GM15510 (cell line): ENCODE measurements at regions not wholly inside any gene's neighbourhood (a gene's known extent, or its start where the extent isn't known, plus 50 kb on each side); places are given as distances from the start of the nearest gene placed in this dataset.

Source experiments
- POLR2A ChIP-seq: IDR thresholded peaks from 3 replicates; pipeline ENCODE4 v1.6.1; 2011; ENCODE audit warnings: borderline replicate concordance; ENCODE audit not compliant: insufficient read length; ENCODE audit errors: extremely low read depth

DNA sequence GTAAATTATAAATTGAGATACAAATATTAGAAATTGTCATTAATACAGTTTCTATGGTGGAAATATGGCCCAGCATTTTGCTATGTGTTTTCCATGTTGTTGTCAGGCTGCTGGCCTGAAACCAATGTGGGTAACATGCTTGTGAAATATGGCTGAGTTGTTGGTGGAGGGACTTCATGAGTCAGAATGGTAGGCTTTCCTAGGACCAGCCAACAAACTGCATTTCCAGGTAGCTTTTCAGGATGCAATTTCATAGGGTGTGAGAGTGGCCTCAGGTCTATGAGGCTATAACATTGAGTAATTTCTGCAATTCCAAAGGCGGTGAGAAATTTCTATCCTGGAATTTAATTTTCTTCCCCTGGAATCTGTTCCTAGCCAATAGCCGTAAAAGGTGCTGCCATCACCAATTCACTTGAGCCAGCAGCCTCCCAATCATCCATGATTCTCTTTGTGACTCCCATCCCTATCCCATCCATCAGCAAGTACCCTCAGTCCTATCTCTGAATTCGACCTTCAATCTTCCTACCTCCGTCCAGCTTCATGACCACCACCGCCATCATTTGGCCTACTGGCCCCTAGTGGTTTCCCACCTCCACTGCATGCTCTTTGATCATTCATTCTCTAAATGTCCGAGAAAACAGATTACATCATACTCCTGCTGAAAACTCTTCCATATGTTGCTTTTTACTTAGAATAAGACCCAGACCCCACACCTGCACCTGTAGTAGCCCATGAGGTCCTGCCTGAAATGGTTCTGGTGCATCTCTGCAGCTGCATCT lies 276.6 kb upstream of the CFAP20DC start:
- no peak for TF ChIP-seq POLR2A

DNA sequence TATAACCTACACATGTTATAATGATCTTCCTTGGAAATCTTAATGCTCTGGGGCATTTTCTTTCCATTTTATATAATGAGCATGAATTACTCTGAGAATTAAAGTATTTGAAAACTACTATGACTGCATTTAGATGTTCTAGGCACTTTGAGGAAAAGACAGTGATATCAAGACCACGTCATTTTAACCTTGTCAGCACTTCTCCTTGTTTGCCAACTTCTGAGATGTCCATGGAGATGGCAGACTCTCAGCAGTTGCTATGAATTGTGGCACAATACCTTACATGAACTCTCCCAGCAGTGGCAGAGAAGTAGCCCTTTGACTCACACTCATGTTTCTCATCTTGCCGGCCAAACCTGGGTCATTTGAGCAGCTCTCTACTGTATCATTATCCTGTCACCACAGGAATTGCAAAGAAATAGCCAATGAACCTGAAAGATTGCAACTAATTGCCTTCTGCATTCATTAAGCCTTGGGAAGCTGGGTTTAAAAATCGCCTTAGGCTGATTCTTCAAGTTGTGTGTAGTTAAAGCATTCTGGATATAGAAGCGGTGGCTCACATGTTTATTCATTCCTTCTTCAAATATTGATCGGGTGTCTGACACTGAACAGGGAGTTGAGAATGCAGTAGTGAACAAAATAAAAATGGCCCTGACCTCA lies 272.2 kb upstream of the CFAP20DC start:
- TF ChIP-seq POLR2A, result no peak

DNA sequence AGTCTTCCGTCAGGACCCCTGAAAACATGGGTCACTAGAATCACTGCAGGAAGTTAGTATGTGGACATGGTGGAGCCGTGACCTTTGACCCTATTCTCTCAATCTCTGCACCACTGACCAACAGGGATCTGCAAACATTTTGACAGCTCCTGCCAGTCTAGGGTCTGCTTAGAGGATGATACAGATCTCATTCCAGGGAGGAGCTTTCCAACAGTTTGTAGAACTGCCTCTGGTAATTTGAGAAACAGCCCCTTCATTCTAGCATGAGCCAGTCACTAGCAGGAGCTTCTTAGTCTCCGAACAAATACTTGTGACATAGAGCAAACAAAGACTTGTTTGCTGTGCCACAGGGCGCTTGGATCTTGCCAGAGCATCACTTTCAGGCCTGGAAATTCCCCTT lies 270.3 kb upstream of the CFAP20DC start:
- TF ChIP-seq POLR2A, result no peak

DNA sequence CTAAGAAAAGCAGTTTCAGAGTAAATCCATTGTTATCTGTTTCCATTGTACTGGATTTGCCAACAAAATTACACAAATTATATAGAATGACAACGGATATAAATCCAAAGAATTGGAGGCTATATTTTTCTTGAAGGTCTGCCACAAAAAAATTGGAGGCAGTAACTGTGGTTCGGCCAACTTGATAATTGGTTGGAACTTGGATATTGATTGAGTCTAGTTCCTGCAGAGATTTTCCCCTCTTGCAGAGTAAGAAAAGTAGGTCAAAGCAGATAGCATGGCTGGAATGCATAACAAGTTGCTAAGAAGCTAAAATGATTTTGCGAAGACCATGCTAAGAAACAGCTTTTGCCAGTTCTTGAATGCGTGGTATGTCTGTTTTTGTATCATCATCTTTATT lies 269.6 kb upstream of the CFAP20DC start:
- TF ChIP-seq POLR2A, result no peak

GRCh38 chr3:59318881-59319280 lies 269.1 kb upstream of the CFAP20DC start:
- no peak for TF ChIP-seq POLR2A

DNA sequence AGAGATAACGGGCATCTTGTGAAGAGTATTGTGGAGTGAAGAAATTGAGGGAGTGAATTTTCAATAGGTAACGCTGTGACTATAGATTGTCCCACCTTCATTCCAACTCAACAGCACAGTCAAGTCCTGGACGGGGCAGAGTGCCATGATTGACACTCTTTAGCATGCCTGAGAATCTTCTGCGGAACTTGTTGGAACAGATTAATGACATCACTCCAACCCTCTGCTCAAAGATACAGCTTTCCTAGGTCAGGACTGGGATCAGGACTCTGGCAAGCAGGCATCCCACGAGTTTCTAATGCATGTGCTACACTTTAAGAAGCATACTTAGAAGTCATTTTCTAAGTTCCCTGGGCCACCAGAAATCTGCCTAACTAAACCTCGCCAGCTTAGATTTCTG lies 267.6 kb upstream of the CFAP20DC start:
- TF ChIP-seq POLR2A, result no peak

GRCh38 chr3:59316688-59317275 lies 267.0 kb upstream of the CFAP20DC start:
- no peak for TF ChIP-seq POLR2A

- no peak for TF ChIP-seq POLR2A
Observed at GRCh38 chr3:59313365-59313764, 263.5 kb upstream of the CFAP20DC start.

DNA sequence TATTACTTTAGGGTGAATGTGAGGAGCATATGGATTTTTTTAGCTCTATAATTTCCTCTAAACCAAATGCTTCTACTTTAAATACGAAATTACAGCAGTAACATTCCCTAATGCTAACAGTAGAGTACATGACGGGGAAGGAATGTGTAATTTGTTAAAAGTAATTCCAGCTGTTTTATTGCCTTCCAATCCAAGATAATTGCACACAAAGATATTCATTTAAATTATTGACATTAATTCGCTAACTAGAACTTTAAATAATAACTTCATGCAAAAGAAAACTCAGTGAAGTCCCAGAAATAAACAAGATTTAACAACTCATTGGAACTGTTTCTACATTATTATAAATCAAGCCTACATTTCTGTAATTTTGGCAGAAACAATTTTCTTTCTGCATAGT lies 261.4 kb upstream of the CFAP20DC start:
- TF ChIP-seq POLR2A, result no peak

- TF ChIP-seq POLR2A, result no peak
Observed at GRCh38 chr3:59310736-59311135, 260.9 kb upstream of the CFAP20DC start.

GRCh38 chr3:59308684-59309083 lies 258.9 kb upstream of the CFAP20DC start:
- no peak for TF ChIP-seq POLR2A

GRCh38 chr3:59308001-59308400 lies 258.2 kb upstream of the CFAP20DC start:
- no peak for TF ChIP-seq POLR2A

DNA sequence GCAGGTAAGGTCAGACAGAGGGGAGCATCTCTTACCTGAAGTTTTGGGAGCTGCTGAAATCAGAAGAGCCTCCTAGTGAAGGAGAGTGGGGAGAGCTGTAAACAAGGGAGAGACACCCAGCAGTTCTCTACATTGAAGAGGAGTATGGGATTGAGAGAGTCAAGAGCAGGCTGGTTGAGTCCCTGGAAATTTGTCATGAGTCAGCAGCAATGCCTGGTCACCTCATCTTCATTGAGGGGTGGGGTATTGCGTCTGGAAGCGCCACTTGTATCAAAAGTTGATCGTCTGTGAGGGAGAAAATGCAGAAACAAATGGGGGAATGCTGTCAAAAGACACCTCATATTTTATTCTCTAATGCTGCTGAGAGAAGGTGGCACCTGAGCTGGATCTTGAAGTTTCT lies 256.6 kb upstream of the CFAP20DC start:
- no peak for TF ChIP-seq POLR2A

DNA sequence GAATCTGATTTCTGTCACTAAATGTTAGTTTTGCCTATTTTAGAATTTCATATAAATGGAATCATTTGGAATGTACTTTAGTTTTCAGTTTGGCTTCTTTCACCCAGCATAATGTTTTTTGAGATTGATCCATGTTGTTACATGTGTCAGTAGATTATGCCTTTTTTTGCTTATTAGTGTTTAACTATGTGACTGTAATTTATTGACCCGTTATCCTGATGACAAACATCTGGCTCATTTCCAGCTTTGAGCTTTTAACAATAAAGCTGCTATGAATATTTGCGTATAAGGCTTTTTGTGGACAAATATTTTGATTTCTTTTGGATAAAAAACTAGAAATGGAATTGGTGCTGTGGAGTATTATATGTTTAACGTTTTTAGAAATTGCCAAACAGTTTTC lies 254.5 kb upstream of the CFAP20DC start:
- no peak for TF ChIP-seq POLR2A

GRCh38 chr3:59303452-59303851 lies 253.6 kb upstream of the CFAP20DC start:
- no peak for TF ChIP-seq POLR2A

GRCh38 chr3:59302442-59302841 lies 252.6 kb upstream of the CFAP20DC start:
- no peak for TF ChIP-seq POLR2A

DNA sequence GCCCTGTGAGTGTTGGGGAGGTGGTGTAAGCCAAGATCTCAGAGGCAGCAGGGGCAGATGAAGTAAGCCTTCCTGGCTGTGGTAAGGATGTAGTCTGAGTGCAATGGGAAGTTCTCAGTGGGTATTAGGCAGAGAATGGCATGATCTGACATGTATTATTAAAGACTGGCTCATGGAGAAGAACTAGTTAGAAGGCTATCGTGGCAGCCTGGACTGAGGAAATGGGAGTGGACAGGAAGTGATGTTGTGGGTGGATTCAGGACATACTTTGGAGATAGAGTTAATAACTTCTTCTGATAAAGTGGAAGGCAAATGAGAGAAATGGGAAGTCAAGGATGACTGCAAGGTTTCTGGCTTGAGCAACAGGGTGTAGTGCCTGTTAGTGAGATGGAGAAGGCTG lies 250.9 kb upstream of the CFAP20DC start:
- no peak for TF ChIP-seq POLR2A

DNA sequence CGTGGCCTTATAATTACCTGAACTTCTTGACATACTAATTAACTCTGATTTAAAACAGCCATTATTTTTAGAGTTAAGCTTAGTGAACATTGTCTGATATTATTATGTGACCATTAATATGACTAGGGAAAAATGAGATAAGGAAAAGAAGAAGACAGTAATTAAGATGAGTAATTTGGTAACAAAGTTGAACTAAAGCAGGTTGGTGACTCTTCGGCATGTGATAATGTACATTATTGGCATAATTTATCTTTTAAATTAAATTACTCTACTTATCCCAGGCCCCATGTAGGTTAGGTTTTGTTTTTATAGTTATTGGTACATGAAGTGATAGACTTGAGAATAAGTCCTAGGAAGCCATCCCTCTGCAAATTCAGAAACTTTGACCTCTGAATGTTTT lies 249.7 kb upstream of the CFAP20DC start:
- no peak for TF ChIP-seq POLR2A
